ENCODE measurements at regions not wholly inside any gene's neighbourhood (a gene's known extent, or its start where the extent isn't known, plus 50 kb on each side); places are given as distances from the start of the nearest gene placed in this dataset.

DNA sequence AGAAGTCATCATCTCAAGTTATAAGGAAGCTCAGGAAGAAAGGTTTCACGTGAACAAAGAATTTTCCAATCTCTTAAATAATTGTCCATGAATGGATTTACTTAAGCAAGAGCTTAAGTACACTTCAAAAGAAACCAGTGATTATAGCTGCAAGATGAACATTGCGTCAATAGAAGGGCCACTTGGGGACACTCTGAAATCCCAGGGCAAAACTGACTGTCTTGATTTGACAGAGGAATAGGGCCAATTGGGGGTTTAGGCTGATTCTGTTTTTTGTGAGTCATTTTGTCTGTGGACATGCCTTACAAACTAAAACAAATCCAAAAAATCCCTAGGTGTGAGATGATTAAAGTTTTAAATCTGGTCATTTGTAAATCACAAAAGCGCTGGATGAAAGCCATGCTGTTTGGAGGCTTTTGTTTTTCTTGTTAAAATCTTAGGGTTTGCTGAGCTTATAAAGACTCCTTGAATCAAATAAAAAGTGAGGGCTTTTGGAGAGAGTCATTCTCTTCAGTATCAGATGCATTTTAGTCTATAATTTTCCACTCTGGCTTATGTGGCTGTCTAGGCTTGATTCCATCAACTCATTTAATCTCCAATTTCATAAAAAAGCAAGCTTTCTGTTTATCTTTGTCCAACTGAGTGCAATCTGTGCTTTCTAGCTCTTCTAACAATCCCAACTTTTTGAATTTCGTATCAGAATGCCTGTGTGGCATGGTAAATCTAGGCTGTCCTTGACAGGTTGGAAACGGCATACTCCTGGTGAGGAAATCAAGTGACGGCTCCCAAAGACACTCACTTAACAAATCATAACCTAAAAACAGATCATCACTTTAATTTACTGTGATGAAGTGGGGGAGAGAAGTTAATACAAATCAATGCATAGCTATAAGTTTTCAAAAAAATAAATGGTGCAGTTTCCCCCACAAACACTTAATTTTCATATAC is 98.2 kb upstream of the SOX9 start:
- TF ChIP-seq, protein P1, sequence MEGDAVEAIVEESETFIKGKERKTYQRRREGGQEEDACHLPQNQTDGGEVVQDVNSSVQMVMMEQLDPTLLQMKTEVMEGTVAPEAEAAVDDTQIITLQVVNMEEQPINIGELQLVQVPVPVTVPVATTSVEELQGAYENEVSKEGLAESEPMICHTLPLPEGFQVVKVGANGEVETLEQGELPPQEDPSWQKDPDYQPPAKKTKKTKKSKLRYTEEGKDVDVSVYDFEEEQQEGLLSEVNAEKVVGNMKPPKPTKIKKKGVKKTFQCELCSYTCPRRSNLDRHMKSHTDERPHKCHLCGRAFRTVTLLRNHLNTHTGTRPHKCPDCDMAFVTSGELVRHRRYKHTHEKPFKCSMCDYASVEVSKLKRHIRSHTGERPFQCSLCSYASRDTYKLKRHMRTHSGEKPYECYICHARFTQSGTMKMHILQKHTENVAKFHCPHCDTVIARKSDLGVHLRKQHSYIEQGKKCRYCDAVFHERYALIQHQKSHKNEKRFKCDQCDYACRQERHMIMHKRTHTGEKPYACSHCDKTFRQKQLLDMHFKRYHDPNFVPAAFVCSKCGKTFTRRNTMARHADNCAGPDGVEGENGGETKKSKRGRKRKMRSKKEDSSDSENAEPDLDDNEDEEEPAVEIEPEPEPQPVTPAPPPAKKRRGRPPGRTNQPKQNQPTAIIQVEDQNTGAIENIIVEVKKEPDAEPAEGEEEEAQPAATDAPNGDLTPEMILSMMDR (IDR thresholded peaks at IDR 0.05; ENCODE audit: low read length) = no peak
- TF ChIP-seq EZH2 (IDR thresholded peaks at IDR 0.05; ENCODE audit: borderline replicate concordance, low read length) = no peak

Measured in OCI-LY1 (cell line).